Prostate gland (tissue), 2 donors: ENCODE measurements at regions not wholly inside any gene's neighbourhood (a gene's known extent, or its start where the extent isn't known, plus 50 kb on each side); places are given as distances from the start of the nearest gene placed in this dataset.
"Not testable (repeated sequence)": the region's sequence is repeated elsewhere in the genome, so short reads cannot be mapped to it uniquely, and the experiment has no call there.

ENCODE experiments used
- DNase-seq: peaks from one replicate; pipeline ENCODE4 v3.0.0-alpha.2; 2019; ENCODE audit warnings: low spot score
- H3K27ac ChIP-seq, 2 donors: fragments of 200-600 bp; sonication (generic); 2 replicates each; pipeline ENCODE4 v1.5.1; 2017 to 2019
- H3K27me3 ChIP-seq: fragments of 200-600 bp; sonication (generic); replicated peaks from 2 replicates; pipeline ENCODE4 v1.5.1; 2019; ENCODE audit not compliant: insufficient read depth
- H3K36me3 ChIP-seq, 2 donors: fragments of 200-600 bp; sonication (generic); 1 replicate in 1 of 2; 2 replicates in 1 of 2; pipeline versions ENCODE4 v1.5.1 to v1.8.1; 2017 to 2019
- H3K4me1 ChIP-seq: fragments of 200-600 bp; sonication (generic); replicated peaks from 2 replicates; pipeline ENCODE4 v1.5.1; 2019
- H3K4me3 ChIP-seq, 2 donors: fragments of 200-600 bp; sonication (generic); 2 replicates each; pipeline ENCODE4 v1.5.1; 2017 to 2019
- H3K9me3 ChIP-seq: fragments of 200-600 bp; sonication (generic); 2 replicates; pipeline ENCODE4 v1.5.1; 2017
- POLR2A ChIP-seq: fragments of 450-650 bp; IDR thresholded peaks from one replicate; pipeline ENCODE4 v1.6.1; 2016; ENCODE audit warnings: antibody characterized with exemption, mild to moderate bottlenecking
- POLR2AphosphoS5 ChIP-seq: sonication (generic); formaldehyde crosslinking; IDR thresholded peaks from one replicate; pipeline ENCODE4 v1.6.1; 2017; ENCODE audit warnings: antibody characterized with exemption
- WGBS: methylation state at CpG from one replicate; pipeline ENCODE4 v1.1.5; 2018; 5-methylcytosine and 5-hydroxymethylcytosine counted together
- intact Hi-C: fragments of 100-400 bp; cut with DNase I; formaldehyde crosslinking; loops from one replicate; pipeline ENCODE4 v1.14.2; 2022
- TF ChIP-seq, protein P1 (sequence below), 4 experiments: fragments of 200-600 bp in 2 of 4; fragments of 450-650 bp in 2 of 4; sonication (generic) in 2 of 4; IDR thresholded peaks; 1 replicate in 3 of 4; 2 replicates in 1 of 4; pipeline ENCODE4 v1.5.1; 2016 to 2019; ENCODE audit warnings: antibody characterized with exemption in 4 of 4, mild to moderate bottlenecking in 2 of 4, moderate library complexity in 2 of 4

DNA sequence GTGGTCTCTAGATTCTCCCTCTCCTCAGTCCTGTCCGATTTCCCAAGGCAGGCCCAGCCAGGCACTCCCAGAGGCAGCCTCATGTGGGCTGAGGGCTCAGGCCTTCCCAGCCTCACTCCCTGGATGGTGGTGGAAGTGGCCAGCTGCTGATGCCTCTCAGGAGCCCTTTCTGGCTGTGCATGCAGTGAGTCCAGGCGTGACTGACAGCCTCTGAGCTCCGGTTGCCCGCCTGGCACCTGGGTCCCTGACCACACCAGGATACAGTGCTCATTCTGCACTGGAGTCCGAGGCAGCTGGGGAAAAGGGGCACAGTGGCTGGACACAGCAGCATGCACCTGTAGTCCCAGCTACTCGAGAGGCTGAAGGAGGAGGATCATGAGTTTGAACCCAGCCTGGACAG, 132.6 kb downstream of the CUL2 start:
- Histone ChIP-seq H3K4me3 (no peak overlapping the region), H3K4me1 (no peaks in the 10 kb centered on the region), H3K9me3 (no peaks in the 10 kb centered on the region), H3K36me3 (no peaks in the 10 kb centered on the region), H3K27me3 (no peaks in the 10 kb centered on the region), H3K27ac (no peak overlapping the region)
- WGBS, result 90% methylated on average over 6 of the region's 6 CpGs
- intact Hi-C loops, result loop anchor here (10.0 kb wide), 1 partner anchor 293 kb away; no protein-coding TSS in a partner anchor
- no peak for TF ChIP-seq POLR2AphosphoS5
- TF ChIP-seq POLR2A, result no peak
- TF ChIP-seq, protein P1, sequence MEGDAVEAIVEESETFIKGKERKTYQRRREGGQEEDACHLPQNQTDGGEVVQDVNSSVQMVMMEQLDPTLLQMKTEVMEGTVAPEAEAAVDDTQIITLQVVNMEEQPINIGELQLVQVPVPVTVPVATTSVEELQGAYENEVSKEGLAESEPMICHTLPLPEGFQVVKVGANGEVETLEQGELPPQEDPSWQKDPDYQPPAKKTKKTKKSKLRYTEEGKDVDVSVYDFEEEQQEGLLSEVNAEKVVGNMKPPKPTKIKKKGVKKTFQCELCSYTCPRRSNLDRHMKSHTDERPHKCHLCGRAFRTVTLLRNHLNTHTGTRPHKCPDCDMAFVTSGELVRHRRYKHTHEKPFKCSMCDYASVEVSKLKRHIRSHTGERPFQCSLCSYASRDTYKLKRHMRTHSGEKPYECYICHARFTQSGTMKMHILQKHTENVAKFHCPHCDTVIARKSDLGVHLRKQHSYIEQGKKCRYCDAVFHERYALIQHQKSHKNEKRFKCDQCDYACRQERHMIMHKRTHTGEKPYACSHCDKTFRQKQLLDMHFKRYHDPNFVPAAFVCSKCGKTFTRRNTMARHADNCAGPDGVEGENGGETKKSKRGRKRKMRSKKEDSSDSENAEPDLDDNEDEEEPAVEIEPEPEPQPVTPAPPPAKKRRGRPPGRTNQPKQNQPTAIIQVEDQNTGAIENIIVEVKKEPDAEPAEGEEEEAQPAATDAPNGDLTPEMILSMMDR (IDR thresholded peaks at IDR 0.05), result no peak
- no peak for DNase-seq

DNA sequence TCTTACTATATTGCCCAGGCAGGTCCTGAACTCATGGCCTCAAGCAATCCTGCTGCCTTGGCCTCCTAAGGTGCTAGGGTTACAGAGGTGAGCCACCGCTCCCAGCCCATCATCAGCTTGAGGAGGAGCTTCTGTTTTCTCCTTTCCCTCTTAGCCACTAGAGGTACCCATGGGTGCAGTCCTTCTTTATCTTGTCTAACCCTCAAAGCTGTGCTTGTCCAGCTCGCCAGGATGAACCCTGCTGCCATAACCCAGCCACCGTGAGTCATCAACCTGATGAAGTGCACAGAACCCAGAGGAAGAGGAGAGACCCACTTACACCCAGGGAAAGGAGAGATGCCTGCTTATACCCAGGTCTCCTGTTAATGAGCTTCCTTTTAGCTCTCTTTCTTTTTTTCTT, 133.4 kb downstream of the CUL2 start:
- H3K27ac ChIP-seq, result no peak overlapping the region
- no peaks in the 10 kb centered on the region for H3K27me3 ChIP-seq
- H3K4me3 ChIP-seq, result no peak overlapping the region
- 95% methylated on average over 3 of the region's 3 CpGs for WGBS
- no peaks in the 10 kb centered on the region for H3K36me3 ChIP-seq
- H3K9me3 ChIP-seq, result no peaks in the 10 kb centered on the region
- intact Hi-C loops, result loop anchor here (10.0 kb wide), 1 partner anchor 292 kb away; no protein-coding TSS in a partner anchor
- no peaks in the 10 kb centered on the region for H3K4me1 ChIP-seq
- TF ChIP-seq, protein P1 (IDR thresholded peaks at IDR 0.05), result no peak
- no peak for TF ChIP-seq POLR2A
- no peak for TF ChIP-seq POLR2AphosphoS5
- no peak for DNase-seq

DNA sequence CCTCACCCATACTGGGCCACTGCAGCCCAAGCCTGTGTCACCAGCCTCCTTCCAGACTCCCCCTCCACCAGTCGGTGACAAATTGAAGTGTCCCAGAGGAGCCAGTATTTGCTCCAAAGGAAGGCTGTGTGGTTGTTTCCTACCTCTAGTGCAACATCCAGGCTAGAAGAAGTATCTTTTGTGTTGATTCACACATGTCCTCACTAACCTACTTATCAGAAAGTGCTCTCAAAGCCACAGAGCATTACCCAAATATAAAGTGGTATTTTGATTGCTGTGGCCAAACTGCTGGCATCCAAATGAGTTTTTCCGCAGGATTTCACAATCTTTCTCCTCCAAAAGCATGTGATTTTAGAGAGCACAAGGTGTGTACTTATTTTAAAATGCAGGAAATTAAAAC, 134.8 kb downstream of the CUL2 start:
- H3K27ac ChIP-seq, result no peak overlapping the region
- no peaks in the 10 kb centered on the region for H3K4me1 ChIP-seq
- WGBS, result 37% methylated on average over 2 of the region's 2 CpGs
- DNase-seq, result peak; percentile 15
- H3K4me3 ChIP-seq, result no peak overlapping the region
- TF ChIP-seq, protein P1 (IDR thresholded peaks at IDR 0.05), result no peak
- TF ChIP-seq POLR2AphosphoS5, result peak; percentile 40
- H3K27me3 ChIP-seq, result no peaks in the 10 kb centered on the region
- H3K36me3 ChIP-seq, result no peaks in the 10 kb centered on the region
- intact Hi-C loops, result loop anchor here (10.0 kb wide), 1 partner anchor 291 kb away; no protein-coding TSS in a partner anchor
- no peaks in the 10 kb centered on the region for H3K9me3 ChIP-seq

DNA sequence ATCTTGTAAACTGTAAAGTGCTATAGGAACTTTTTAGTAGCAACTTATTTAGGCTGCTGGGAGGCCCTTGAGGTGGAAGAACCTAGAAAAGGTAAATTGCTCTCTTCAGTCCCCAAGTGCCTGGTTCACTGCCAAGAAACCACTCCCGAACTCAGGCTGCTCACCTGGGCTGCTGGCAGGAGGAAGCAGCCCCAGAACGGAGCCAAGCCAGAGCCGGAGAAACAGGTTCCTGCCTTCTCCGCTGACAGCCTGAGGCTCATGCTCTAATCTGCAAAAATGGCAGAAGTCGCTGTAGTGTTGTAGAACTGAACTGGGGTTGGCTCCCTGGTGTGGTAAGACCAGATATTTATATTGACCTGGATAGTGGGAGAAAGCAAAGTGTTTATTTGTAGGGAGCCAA, 136.0 kb downstream of the CUL2 start:
- Histone ChIP-seq H3K36me3 (no peaks in the 10 kb centered on the region), H3K4me1 (no peaks in the 10 kb centered on the region), H3K9me3 (no peaks in the 10 kb centered on the region), H3K27me3 (no peaks in the 10 kb centered on the region), H3K4me3 (no peak overlapping the region), H3K27ac (peak overlapping the region; percentile 8 to 9)
- intact Hi-C loops, result loop anchor here (10.0 kb wide), 1 partner anchor 289 kb away; no protein-coding TSS in a partner anchor
- peak; percentile 93 for TF ChIP-seq POLR2AphosphoS5
- TF ChIP-seq POLR2A, result no peak
- WGBS, result 44% methylated on average over 5 of the region's 5 CpGs
- DNase-seq, result peak; percentile 95

DNA sequence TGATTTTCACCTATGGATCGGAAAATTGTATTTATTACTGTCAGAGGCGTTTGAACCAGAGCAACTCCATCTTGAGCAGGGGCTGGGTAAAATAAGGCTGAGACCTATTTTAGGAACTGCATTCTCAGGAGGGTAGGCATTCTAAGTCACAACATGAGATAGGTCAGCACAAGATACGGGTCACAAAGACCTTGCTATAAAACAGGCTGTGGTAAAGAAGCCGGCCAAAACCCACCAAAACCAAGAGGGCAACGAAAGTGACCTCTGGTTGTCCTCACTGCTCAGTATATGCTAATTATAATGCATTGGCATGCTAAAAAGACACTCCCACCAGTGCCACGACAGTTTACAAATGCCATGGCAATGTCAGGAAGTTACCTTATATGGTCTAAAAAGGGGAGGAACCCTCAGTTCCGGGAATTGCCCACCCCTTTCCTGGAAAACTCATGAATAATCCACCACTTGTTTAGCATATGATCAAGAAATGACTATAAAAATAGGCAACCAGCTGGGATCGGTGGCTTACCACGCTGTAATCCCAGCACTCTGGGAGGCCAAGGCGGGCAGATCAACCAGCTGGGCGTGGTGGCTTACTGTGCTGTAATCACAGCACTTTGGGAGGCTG, 136.3 kb upstream of the PARD3 start:
- H3K27me3 ChIP-seq, H3K36me3 ChIP-seq, DNase-seq, H3K4me3 ChIP-seq, H3K27ac ChIP-seq, H3K4me1 ChIP-seq, H3K9me3 ChIP-seq: not testable (repeated sequence)
- WGBS, result 92% methylated on average over 11 of the region's 11 CpGs
- intact Hi-C loops, result loop anchor here (10.0 kb wide), 1 partner anchor 287 kb away; no protein-coding TSS in a partner anchor

DNA sequence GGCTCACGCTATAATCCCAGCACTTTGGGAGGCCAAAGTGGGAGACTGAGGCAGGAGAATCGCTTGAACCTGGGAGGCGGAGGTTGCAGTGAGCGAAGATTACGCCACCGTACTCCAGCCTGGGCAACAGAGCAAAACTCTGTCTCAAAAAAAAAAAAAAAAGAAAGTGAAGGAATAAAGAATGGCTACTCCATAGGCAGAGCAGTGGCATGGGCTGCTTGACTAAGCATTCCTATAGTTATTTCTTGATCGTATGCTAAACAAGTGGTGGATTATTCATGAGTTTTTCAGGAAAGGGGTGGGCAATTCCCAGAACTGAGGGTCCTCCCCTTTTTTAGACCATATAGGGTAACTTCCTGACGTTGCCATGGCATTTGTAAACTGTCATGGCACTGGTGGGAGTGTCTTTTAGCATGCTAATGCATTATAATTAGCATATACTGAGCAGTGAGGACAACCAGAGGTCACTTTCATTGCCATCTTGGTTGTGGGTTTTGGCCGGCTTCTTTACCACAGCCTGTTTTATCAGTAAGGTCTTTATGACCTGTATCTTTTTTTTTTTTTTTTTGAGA, 130.9 kb upstream of the PARD3 start:
- H3K36me3 ChIP-seq, H3K27me3 ChIP-seq, H3K4me1 ChIP-seq, H3K4me3 ChIP-seq, H3K27ac ChIP-seq, H3K9me3 ChIP-seq, intact Hi-C loops, DNase-seq: not testable (repeated sequence)
- WGBS, result 95% methylated on average over 9 of the region's 9 CpGs
